A673 (cell line): ENCODE measurements at regions not wholly inside any gene's neighbourhood (a gene's known extent, or its start where the extent isn't known, plus 50 kb on each side); places are given as distances from the start of the nearest gene placed in this dataset.

Experiments
- BruUV-seq: library from RNA; stranded (reverse); fragments of 400-500 nt; replicated peaks from 2 replicates; lab custom pipeline; 2021; lab: Mats Ljungman, UMichigan
- CTCF ChIA-PET: fragments of 300-600 bp; sonication (Branson Sonifier 250); formaldehyde crosslinking; loops from one replicate; lab custom pipeline; 2022; ENCODE audit warnings: antibody characterized with exemption; lab: Charles Lee
- POLR2A ChIA-PET: fragments of 300-600 bp; sonication (Branson Sonifier 250); formaldehyde crosslinking; loops from one replicate; lab custom pipeline; 2022; ENCODE audit warnings: antibody characterized with exemption; ENCODE audit not compliant: low non-redundant PET; lab: Charles Lee
- DNase-seq: peaks from one replicate; pipeline ENCODE4 v3.0.0-alpha.2; 2015; ENCODE audit warnings: low spot score
- H3K27ac ChIP-seq: fragments of 200-600 bp; sonication (generic); 2 replicates; pipeline ENCODE4 v1.5.1; 2016; ENCODE audit warnings: mixed run types, low read depth, mild to moderate bottlenecking, mixed read lengths, antibody characterized with exemption, low read length; ENCODE audit not compliant: poor library complexity, severe bottlenecking
- H3K27me3 ChIP-seq: fragments of 200-600 bp; sonication (generic); replicated peaks from 2 replicates; pipeline ENCODE4 v1.6.1; 2017; ENCODE audit warnings: mixed run types, low read depth, mild to moderate bottlenecking, mixed read lengths, antibody characterized with exemption, low read length; ENCODE audit not compliant: insufficient read depth, poor library complexity
- H3K36me3 ChIP-seq: fragments of 200-600 bp; sonication (generic); 2 replicates; pipeline ENCODE4 v1.6.1; 2016; ENCODE audit warnings: mixed run types, mild to moderate bottlenecking, mixed read lengths, antibody characterized with exemption, low read length; ENCODE audit not compliant: insufficient read depth, poor library complexity, severe bottlenecking
- H3K4me1 ChIP-seq: fragments of 200-600 bp; sonication (generic); 2 replicates; pipeline ENCODE4 v1.6.1; 2017; ENCODE audit warnings: mixed run types, mild to moderate bottlenecking, mixed read lengths, antibody characterized with exemption, low read length; ENCODE audit not compliant: insufficient read depth, poor library complexity, severe bottlenecking
- H3K4me3 ChIP-seq: fragments of 200-600 bp; sonication (generic); 2 replicates; pipeline ENCODE4 v1.5.1; 2016; ENCODE audit warnings: low read depth, mixed run types, mild to moderate bottlenecking, mixed read lengths, low read length; ENCODE audit not compliant: poor library complexity, severe bottlenecking
- H3K9me3 ChIP-seq: fragments of 200-600 bp; sonication (generic); 2 replicates; pipeline ENCODE4 v1.6.1; 2016; ENCODE audit warnings: mixed run types, low read depth, mild to moderate bottlenecking, mixed read lengths, antibody characterized with exemption, low read length; ENCODE audit not compliant: poor library complexity, severe bottlenecking
- CTCF ChIP-seq: fragments of 300-800, 200-600 bp; sonication (generic); conservative IDR thresholded peaks from 2 replicates; pipeline ENCODE4 v1.5.1; 2017; ENCODE audit warnings: low read depth, mild to moderate bottlenecking, antibody characterized with exemption, low read length, moderate library complexity, mixed read lengths
- EZH2 ChIP-seq: fragments of 200-600 bp; sonication (generic); IDR thresholded peaks from 2 replicates; pipeline ENCODE4 v1.6.1; 2017; ENCODE audit warnings: borderline replicate concordance, low read depth, mild to moderate bottlenecking, mixed read lengths, antibody characterized with exemption, low read length; ENCODE audit not compliant: poor library complexity, severe bottlenecking
- intact Hi-C: fragments of 100-400 bp; cut with micrococcal nuclease; formaldehyde crosslinking; loops from one replicate; pipeline ENCODE4 v1.10.0; 2022; ENCODE audit not compliant: unreplicated experiment

GRCh38 chr22:46084943-46085827 is 65.1 kb upstream of the PPARA start:
- Histone ChIP-seq H3K27ac (peak overlapping the region; percentile 97), H3K36me3 (peaks cover 79% of the 10 kb centered on the region), H3K4me3 (peak overlapping the region; percentile 33), H3K27me3 (no peaks in the 10 kb centered on the region), H3K4me1 (peaks cover 82% of the 10 kb centered on the region), H3K9me3 (no peaks in the 10 kb centered on the region)
- DNase-seq, result peak; percentile 50
- POLR2A ChIA-PET, result no interaction called here
- CTCF ChIA-PET, result interaction anchor here (1.0 kb wide), 1 partner anchor 89 kb away, joined by 4 read pairs; no protein-coding TSS in a partner anchor
- no peak for TF ChIP-seq EZH2
- no TSS peak for BruUV-seq
- intact Hi-C loops, result no loop called here

GRCh38 chr22:46085828-46086576 is 64.3 kb upstream of the PPARA start:
- intact Hi-C loops, result no loop called here
- peak overlapping the region; percentile 33 for H3K4me3 ChIP-seq
- CTCF ChIA-PET, result interaction anchor here (1.0 kb wide), 1 partner anchor 90 kb away, joined by 4 read pairs; no protein-coding TSS in a partner anchor
- peaks cover 86% of the 10 kb centered on the region for H3K36me3 ChIP-seq
- DNase-seq, result peak; percentile 82
- H3K27me3 ChIP-seq, result no peaks in the 10 kb centered on the region
- POLR2A ChIA-PET, result no interaction called here
- H3K9me3 ChIP-seq, result no peaks in the 10 kb centered on the region
- H3K27ac ChIP-seq, result peak overlapping the region; percentile 97
- peaks cover 85% of the 10 kb centered on the region for H3K4me1 ChIP-seq
- TF ChIP-seq EZH2 (no peak), CTCF (no peak)
- no TSS peak for BruUV-seq

GRCh38 chr22:46086577-46087335 is 63.6 kb upstream of the PPARA start:
- Histone ChIP-seq H3K4me3 (no peak overlapping the region), H3K36me3 (peaks cover 88% of the 10 kb centered on the region), H3K27ac (peak overlapping the region; percentile 97), H3K9me3 (no peaks in the 10 kb centered on the region), H3K27me3 (no peaks in the 10 kb centered on the region), H3K4me1 (peaks cover 85% of the 10 kb centered on the region)
- intact Hi-C loops, result no loop called here
- POLR2A ChIA-PET, result no interaction called here
- CTCF ChIA-PET, result no interaction called here
- BruUV-seq, result no TSS peak
- TF ChIP-seq CTCF, result no peak
- TF ChIP-seq EZH2, result no peak
- no peak for DNase-seq
